GM21528 (cell line): ENCODE measurements at regions not wholly inside any gene's neighbourhood (a gene's known extent, or its start where the extent isn't known, plus 50 kb on each side); places are given as distances from the start of the nearest gene placed in this dataset.
"Not testable (repeated sequence)": the region's sequence is repeated elsewhere in the genome, so short reads cannot be mapped to it uniquely, and the experiment has no call there.

Experiments used
- ATAC-seq: cut with Tn5 transposase; IDR thresholded peaks from one replicate; pipeline ENCODE4 v1.9.1; 2021; ENCODE audit warnings: mild to moderate bottlenecking, moderate library complexity; ENCODE audit not compliant: unreplicated experiment, low FRiP score

- ATAC-seq = no peak
Observed at GRCh38 chr13:78102741-78103140, 184.1 kb upstream of the EDNRB start.

- no peak for ATAC-seq
Observed at GRCh38 chr13:78102121-78102677, 183.6 kb upstream of the EDNRB start.

- ATAC-seq = no peak
Observed at GRCh38 chr13:78100486-78100885, 181.9 kb upstream of the EDNRB start.

- ATAC-seq = no peak
Observed at GRCh38 chr13:78098249-78098648, 179.6 kb upstream of the EDNRB start.

- no peak for ATAC-seq
Observed at GRCh38 chr13:78096221-78096620, 177.6 kb upstream of the EDNRB start.

- no peak for ATAC-seq
Observed at GRCh38 chr13:78087966-78088678, 169.5 kb upstream of the EDNRB start.

GRCh38 chr13:78085434-78086225 lies 167.0 kb upstream of the EDNRB start:
- no peak for ATAC-seq

- ATAC-seq = no peak
Observed at GRCh38 chr13:78084401-78084800, 165.8 kb upstream of the EDNRB start.

- no peak for ATAC-seq
Observed at GRCh38 chr13:78078168-78078567, 159.5 kb upstream of the EDNRB start.

- no peak for ATAC-seq
Observed at GRCh38 chr13:78067290-78067689, 148.7 kb upstream of the EDNRB start.

GRCh38 chr13:78065141-78065540 lies 146.5 kb upstream of the EDNRB start:
- ATAC-seq = no peak

GRCh38 chr13:78061806-78062205 lies 143.2 kb upstream of the EDNRB start:
- ATAC-seq = no peak

- no peak for ATAC-seq
Observed at GRCh38 chr13:78060966-78061365, 142.3 kb upstream of the EDNRB start.

GRCh38 chr13:78056865-78057264 lies 138.2 kb upstream of the EDNRB start:
- ATAC-seq = not testable (repeated sequence)

GRCh38 chr13:78054157-78054556 lies 135.5 kb upstream of the EDNRB start:
- no peak for ATAC-seq

GRCh38 chr13:78047151-78047550 lies 128.5 kb upstream of the EDNRB start:
- no peak for ATAC-seq

GRCh38 chr13:78046331-78046730 lies 127.7 kb upstream of the EDNRB start:
- peak; percentile 91 for ATAC-seq

- ATAC-seq = peak; percentile 47
Observed at GRCh38 chr13:78045916-78046315, 127.3 kb upstream of the EDNRB start.

- ATAC-seq = not testable (repeated sequence)
Observed at GRCh38 chr13:78041366-78041765, 122.7 kb upstream of the EDNRB start.

- ATAC-seq = no peak
Observed at GRCh38 chr13:78040205-78040830, 121.7 kb upstream of the EDNRB start.

- no peak for ATAC-seq
Observed at GRCh38 chr13:78036841-78037240, 118.2 kb upstream of the EDNRB start.
